ENCODE measurements at regions not wholly inside any gene's neighbourhood (a gene's known extent, or its start where the extent isn't known, plus 50 kb on each side); places are given as distances from the start of the nearest gene placed in this dataset.

DNA sequence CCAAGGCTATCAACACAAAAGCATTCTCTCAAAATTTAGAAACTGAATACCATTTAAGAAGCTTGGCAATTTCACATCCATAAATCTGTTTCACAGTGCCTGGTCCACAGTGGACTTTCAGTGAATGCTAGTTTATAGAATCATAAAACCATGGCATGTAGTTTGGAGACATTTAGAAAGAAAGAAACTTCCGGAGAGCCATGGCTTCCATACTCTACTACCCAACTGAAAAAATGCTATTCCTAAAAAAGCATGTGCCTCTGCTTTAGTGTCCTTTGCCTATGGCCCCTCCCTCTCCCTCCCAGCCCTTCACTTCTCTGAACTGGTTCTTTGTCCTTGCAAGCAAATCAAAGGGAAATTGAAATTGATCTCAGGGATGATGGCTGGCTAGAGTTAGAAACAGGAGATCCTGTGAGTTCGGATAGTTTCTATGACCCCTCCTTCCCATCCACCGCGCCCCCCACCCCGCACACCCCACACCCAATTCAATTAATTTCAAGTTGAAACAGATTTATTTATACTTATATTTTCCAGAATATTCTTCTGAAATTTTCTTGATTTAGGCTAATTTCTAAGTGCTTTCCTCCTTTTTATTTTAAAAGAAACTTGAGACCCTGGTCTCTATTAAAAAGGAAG is 248.3 kb downstream of the TRIB2 start (continued):
- TF ChIP-seq, protein P1, sequence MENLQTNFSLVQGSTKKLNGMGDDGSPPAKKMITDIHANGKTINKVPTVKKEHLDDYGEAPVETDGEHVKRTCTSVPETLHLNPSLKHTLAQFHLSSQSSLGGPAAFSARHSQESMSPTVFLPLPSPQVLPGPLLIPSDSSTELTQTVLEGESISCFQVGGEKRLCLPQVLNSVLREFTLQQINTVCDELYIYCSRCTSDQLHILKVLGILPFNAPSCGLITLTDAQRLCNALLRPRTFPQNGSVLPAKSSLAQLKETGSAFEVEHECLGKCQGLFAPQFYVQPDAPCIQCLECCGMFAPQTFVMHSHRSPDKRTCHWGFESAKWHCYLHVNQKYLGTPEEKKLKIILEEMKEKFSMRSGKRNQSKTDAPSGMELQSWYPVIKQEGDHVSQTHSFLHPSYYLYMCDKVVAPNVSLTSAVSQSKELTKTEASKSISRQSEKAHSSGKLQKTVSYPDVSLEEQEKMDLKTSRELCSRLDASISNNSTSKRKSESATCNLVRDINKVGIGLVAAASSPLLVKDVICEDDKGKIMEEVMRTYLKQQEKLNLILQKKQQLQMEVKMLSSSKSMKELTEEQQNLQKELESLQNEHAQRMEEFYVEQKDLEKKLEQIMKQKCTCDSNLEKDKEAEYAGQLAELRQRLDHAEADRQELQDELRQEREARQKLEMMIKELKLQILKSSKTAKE (IDR thresholded peaks at IDR 0.05; ENCODE audit: low read depth, poor library complexity, severe bottlenecking), result no peak
- TF ChIP-seq EP300 (IDR thresholded peaks at IDR 0.05; ENCODE audit: borderline replicate concordance in 1 of 2, control insufficient read depth in 1 of 2, low read depth in 2 of 2, low read length in 2 of 2) (no peak), ZNF274 (IDR thresholded peaks at IDR 0.05; ENCODE audit: insufficient read depth, insufficient read length) (no peak), NR2C1 (IDR thresholded peaks at IDR 0.05) (no peak)
- TF ChIP-seq, protein P2, sequence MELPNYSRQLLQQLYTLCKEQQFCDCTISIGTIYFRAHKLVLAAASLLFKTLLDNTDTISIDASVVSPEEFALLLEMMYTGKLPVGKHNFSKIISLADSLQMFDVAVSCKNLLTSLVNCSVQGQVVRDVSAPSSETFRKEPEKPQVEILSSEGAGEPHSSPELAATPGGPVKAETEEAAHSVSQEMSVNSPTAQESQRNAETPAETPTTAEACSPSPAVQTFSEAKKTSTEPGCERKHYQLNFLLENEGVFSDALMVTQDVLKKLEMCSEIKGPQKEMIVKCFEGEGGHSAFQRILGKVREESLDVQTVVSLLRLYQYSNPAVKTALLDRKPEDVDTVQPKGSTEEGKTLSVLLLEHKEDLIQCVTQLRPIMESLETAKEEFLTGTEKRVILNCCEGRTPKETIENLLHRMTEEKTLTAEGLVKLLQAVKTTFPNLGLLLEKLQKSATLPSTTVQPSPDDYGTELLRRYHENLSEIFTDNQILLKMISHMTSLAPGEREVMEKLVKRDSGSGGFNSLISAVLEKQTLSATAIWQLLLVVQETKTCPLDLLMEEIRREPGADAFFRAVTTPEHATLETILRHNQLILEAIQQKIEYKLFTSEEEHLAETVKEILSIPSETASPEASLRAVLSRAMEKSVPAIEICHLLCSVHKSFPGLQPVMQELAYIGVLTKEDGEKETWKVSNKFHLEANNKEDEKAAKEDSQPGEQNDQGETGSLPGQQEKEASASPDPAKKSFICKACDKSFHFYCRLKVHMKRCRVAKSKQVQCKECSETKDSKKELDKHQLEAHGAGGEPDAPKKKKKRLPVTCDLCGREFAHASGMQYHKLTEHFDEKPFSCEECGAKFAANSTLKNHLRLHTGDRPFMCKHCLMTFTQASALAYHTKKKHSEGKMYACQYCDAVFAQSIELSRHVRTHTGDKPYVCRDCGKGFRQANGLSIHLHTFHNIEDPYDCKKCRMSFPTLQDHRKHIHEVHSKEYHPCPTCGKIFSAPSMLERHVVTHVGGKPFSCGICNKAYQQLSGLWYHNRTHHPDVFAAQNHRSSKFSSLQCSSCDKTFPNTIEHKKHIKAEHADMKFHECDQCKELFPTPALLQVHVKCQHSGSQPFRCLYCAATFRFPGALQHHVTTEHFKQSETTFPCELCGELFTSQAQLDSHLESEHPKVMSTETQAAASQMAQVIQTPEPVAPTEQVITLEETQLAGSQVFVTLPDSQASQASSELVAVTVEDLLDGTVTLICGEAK (IDR thresholded peaks at IDR 0.05; ENCODE audit: borderline replicate concordance), result no peak
